OCI-LY7 (cell line): ENCODE measurements at regions not wholly inside any gene's neighbourhood (a gene's known extent, or its start where the extent isn't known, plus 50 kb on each side); places are given as distances from the start of the nearest gene placed in this dataset.

Experiments used
- EZH2phosphoT487 ChIP-seq: fragments of 200-600 bp; sonication (generic); IDR thresholded peaks from 2 replicates; pipeline ENCODE4 v1.6.1; 2018; ENCODE audit warnings: low read depth, borderline replicate concordance, mild to moderate bottlenecking, mixed run types, antibody characterized with exemption, low read length, moderate library complexity, mixed read lengths
- TF ChIP-seq, protein P1 (sequence below): fragments of 200-600 bp; sonication (generic); conservative IDR thresholded peaks from 2 replicates; pipeline ENCODE4 v1.5.1; 2014; ENCODE audit warnings: mild to moderate bottlenecking, antibody characterized with exemption, low read length, moderate library complexity, mixed read lengths

- TF ChIP-seq, protein P1, sequence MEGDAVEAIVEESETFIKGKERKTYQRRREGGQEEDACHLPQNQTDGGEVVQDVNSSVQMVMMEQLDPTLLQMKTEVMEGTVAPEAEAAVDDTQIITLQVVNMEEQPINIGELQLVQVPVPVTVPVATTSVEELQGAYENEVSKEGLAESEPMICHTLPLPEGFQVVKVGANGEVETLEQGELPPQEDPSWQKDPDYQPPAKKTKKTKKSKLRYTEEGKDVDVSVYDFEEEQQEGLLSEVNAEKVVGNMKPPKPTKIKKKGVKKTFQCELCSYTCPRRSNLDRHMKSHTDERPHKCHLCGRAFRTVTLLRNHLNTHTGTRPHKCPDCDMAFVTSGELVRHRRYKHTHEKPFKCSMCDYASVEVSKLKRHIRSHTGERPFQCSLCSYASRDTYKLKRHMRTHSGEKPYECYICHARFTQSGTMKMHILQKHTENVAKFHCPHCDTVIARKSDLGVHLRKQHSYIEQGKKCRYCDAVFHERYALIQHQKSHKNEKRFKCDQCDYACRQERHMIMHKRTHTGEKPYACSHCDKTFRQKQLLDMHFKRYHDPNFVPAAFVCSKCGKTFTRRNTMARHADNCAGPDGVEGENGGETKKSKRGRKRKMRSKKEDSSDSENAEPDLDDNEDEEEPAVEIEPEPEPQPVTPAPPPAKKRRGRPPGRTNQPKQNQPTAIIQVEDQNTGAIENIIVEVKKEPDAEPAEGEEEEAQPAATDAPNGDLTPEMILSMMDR: no peak
- TF ChIP-seq EZH2phosphoT487: no peak
Observed at GRCh38 chr1:30536530-30536929, 186.9 kb downstream of the MATN1 start.
